Natural killer cell treated with Interleukin-12 subunit alpha and Interleukin-12 subunit beta and Interleukin-15 and Interleukin-18, amount 100 ng/mL, for 72 hours (primary cell): ENCODE measurements at regions not wholly inside any gene's neighbourhood (a gene's known extent, or its start where the extent isn't known, plus 50 kb on each side); places are given as distances from the start of the nearest gene placed in this dataset.
A peak's percentile ranks its signal among the peaks of the same experiment; 100 is the strongest.

Source experiments
- ATAC-seq, 2 donors: fragments of 150-1000 bp; cut with Tn5 transposase in 1 of 2; sonication (Bioruptor Pico), chemical (Tn5 transposase) in 1 of 2; 2 replicates each; pipeline ENCODE4 v1.10.0; 2021
- DNase-seq: peaks from one replicate; pipeline ENCODE4 v3.0.0; 2022; ENCODE audit warnings: low spot score
- H3K27ac Mint-ChIP-seq, 2 donors: 1 replicate in 1 of 2; 2 replicates in 1 of 2; pipeline ENCODE4 v1.8.0; 2022; ENCODE audit warnings: mixed read lengths in 2 of 2, mild to moderate bottlenecking in 1 of 2, moderate library complexity in 1 of 2
- H3K27me3 Mint-ChIP-seq, 2 donors: 1 replicate in 1 of 2; 2 replicates in 1 of 2; pipeline ENCODE4 v1.8.0; 2022; ENCODE audit warnings: mixed read lengths in 2 of 2
- H3K36me3 Mint-ChIP-seq: one replicate; pipeline ENCODE4 v1.8.0; 2022; ENCODE audit warnings: mixed read lengths
- H3K4me1 Mint-ChIP-seq, 2 donors: 1 replicate in 1 of 2; 2 replicates in 1 of 2; pipeline ENCODE4 v1.8.0; 2022; ENCODE audit warnings: low read depth in 2 of 2, mixed read lengths in 2 of 2, mild to moderate bottlenecking in 1 of 2
- H3K4me3 Mint-ChIP-seq: one replicate; pipeline ENCODE4 v1.8.0; 2022; ENCODE audit warnings: mixed read lengths
- H3K9me3 Mint-ChIP-seq: 2 replicates; pipeline ENCODE4 v1.8.0; 2022; ENCODE audit warnings: mixed read lengths

DNA sequence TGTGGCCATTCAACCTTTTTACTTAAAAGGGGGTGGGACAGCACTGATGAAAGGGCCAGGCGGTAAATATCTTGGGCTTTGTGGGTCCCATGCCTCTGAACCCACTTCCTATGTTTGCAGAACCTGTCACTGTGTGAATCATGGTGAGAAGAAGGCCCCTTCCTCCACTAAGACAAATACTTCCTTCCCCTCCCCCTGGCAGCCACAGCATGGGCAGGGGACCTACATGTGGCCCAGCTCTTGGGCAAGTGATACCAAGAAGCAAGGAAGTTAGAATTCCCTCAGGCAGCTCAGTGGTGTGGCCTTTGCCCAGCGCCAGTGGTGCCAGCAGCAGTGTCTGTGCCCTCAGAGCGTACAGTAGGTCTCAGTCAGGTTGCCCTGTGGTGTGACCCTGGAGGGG, 168.6 kb downstream of the TRIM33 start:
- Mint-ChIP-seq H3K9me3 (peaks cover 7% of the 10 kb centered on the region), H3K27me3 (no peaks in the 10 kb centered on the region), H3K36me3 (no peaks in the 10 kb centered on the region), H3K4me3 (peak overlapping the region; percentile 71), H3K27ac (peak overlapping the region; percentile 71 to 85), H3K4me1 (peaks cover 64 to 72% of the 10 kb centered on the region in 2 donors)
- ATAC-seq (peak; percentile 69 to 79), DNase-seq (peak; percentile 85)

DNA sequence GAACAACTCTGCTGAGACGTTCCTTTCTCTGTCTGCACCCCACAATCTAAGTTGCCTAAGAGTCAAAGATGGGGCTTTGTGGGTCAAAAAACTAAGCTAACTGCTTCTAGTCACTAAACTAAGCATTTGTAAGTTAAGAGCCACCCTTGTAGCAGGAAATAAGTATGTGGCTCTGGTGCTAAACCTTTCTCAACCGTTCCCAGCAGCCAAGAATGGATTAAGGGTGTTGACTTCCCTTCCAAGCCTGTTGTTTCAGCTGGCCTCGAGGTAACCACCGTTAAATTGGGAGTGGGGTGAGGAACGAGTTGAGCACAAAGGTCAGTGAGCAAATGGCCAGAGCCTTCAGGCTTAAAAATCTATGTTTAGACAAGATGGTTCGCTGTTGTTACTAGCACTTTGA, 169.1 kb downstream of the TRIM33 start:
- DNase-seq, result no peak
- ATAC-seq, result peak in 1 of 2 donors; percentile 21
- peaks cover 62 to 72% of the 10 kb centered on the region in 2 donors for H3K4me1 Mint-ChIP-seq
- H3K27me3 Mint-ChIP-seq, result no peaks in the 10 kb centered on the region
- H3K4me3 Mint-ChIP-seq, result peak overlapping the region; percentile 71
- H3K27ac Mint-ChIP-seq, result peak overlapping the region; percentile 71 to 85
- H3K9me3 Mint-ChIP-seq, result peaks cover 7% of the 10 kb centered on the region
- no peaks in the 10 kb centered on the region for H3K36me3 Mint-ChIP-seq

GRCh38 chr1:114341299-114341698, 169.7 kb downstream of the TRIM33 start:
- Mint-ChIP-seq H3K27me3 (no peaks in the 10 kb centered on the region), H3K4me1 (peaks cover 62 to 75% of the 10 kb centered on the region in 2 donors), H3K9me3 (peaks cover 7% of the 10 kb centered on the region), H3K36me3 (no peaks in the 10 kb centered on the region), H3K4me3 (peak overlapping the region; percentile 71), H3K27ac (peak overlapping the region; percentile 71 to 85)
- ATAC-seq (peak; percentile 38 to 71), DNase-seq (no peak)

DNA sequence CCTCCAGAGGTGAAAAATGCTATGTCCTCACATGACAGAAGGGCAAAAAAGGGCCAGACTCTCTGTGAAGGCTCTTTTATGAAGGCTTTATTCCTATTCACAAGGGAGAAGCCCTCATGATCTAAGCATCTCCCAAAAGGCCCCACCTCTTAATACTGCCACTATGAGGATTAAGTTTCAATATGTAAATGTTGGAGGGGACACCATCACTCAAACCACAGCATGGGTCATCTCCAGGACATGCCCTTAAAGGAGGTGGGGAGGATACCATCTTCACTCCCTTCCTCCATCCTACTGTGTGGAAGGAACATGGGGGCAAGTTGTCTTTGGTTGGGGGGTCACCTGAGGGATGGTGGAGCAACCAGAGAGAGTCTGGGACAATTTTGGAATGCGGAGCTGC, 170.1 kb downstream of the TRIM33 start:
- peak overlapping the region; percentile 71 for H3K4me3 Mint-ChIP-seq
- peak; percentile 34 to 49 for ATAC-seq
- DNase-seq, result no peak
- no peaks in the 10 kb centered on the region for H3K36me3 Mint-ChIP-seq
- no peaks in the 10 kb centered on the region for H3K27me3 Mint-ChIP-seq
- peaks cover 62 to 73% of the 10 kb centered on the region in 2 donors for H3K4me1 Mint-ChIP-seq
- peak overlapping the region; percentile 71 to 85 for H3K27ac Mint-ChIP-seq
- peaks cover 7% of the 10 kb centered on the region for H3K9me3 Mint-ChIP-seq

- H3K27ac Mint-ChIP-seq, result peak overlapping the region; percentile 71 to 85
Observed at GRCh38 chr1:114339379-114339778, 171.6 kb downstream of the TRIM33 start.

GRCh38 chr1:114338191-114338890, 172.7 kb downstream of the TRIM33 start:
- peaks cover 12% of the 10 kb centered on the region for H3K9me3 Mint-ChIP-seq
- H3K27ac Mint-ChIP-seq, result peak overlapping the region; percentile 71 to 85
- DNase-seq (no peak), ATAC-seq (no peak)
- H3K36me3 Mint-ChIP-seq, result no peaks in the 10 kb centered on the region
- peaks cover 70 to 86% of the 10 kb centered on the region in 2 donors for H3K4me1 Mint-ChIP-seq
- no peaks in the 10 kb centered on the region for H3K27me3 Mint-ChIP-seq
- H3K4me3 Mint-ChIP-seq, result peak overlapping the region; percentile 29

More at GRCh38 chr1:114339379-114339778, 171.6 kb downstream of the TRIM33 start:
- Mint-ChIP-seq H3K4me1 (peaks cover 67 to 77% of the 10 kb centered on the region in 2 donors), H3K36me3 (no peaks in the 10 kb centered on the region), H3K9me3 (peaks cover 12% of the 10 kb centered on the region), H3K27me3 (no peaks in the 10 kb centered on the region), H3K4me3 (peak overlapping the region; percentile 60)
- DNase-seq, result no peak
- no peak for ATAC-seq

GRCh38 chr1:114337417-114337816, 173.6 kb downstream of the TRIM33 start:
- peak overlapping the region in 1 of 2 donors; percentile 71 for H3K27ac Mint-ChIP-seq
- no peak for DNase-seq
- no peaks in the 10 kb centered on the region for H3K27me3 Mint-ChIP-seq
- H3K4me3 Mint-ChIP-seq, result no peak overlapping the region
- peaks cover 12% of the 10 kb centered on the region for H3K9me3 Mint-ChIP-seq
- ATAC-seq, result no peak
- H3K4me1 Mint-ChIP-seq, result peaks cover 69 to 84% of the 10 kb centered on the region in 2 donors
- no peaks in the 10 kb centered on the region for H3K36me3 Mint-ChIP-seq

- no peak for ATAC-seq
- Mint-ChIP-seq H3K4me3 (no peak overlapping the region), H3K9me3 (peaks cover 11% of the 10 kb centered on the region), H3K27ac (no peak overlapping the region), H3K27me3 (no peaks in the 10 kb centered on the region), H3K4me1 (peaks cover 71 to 82% of the 10 kb centered on the region in 2 donors), H3K36me3 (no peaks in the 10 kb centered on the region)
- DNase-seq, result no peak
Observed at GRCh38 chr1:114336360-114336759, 174.6 kb downstream of the TRIM33 start.

DNA sequence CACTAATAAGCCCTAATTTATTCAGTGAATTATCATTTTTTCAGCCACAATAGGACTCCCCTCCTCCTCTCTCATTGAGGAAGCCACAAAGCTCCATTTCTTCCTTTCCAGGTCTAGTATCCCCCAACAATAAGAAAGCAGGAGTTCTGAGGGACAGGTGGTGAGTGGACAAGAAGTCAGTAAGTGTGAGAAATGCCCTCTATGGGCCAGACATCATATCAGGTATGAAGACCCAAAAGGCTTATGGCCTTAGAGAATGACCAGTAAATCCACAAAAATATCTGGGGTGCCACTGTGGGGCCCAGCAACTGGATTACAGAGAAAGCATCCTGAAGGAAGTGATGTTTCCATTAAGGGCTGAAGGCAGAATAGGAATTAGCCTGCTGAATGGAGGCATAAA, 175.7 kb downstream of the TRIM33 start:
- Mint-ChIP-seq H3K4me1 (peaks cover 71 to 79% of the 10 kb centered on the region in 2 donors), H3K9me3 (peaks cover 7% of the 10 kb centered on the region), H3K27ac (peak overlapping the region; percentile 71 to 72), H3K36me3 (no peaks in the 10 kb centered on the region), H3K27me3 (no peaks in the 10 kb centered on the region), H3K4me3 (peak overlapping the region; percentile 55)
- no peak for DNase-seq
- no peak for ATAC-seq

- peak overlapping the region; percentile 71 to 72 for H3K27ac Mint-ChIP-seq
- ATAC-seq, result no peak
- H3K36me3 Mint-ChIP-seq, result no peaks in the 10 kb centered on the region
- no peaks in the 10 kb centered on the region for H3K27me3 Mint-ChIP-seq
- H3K4me1 Mint-ChIP-seq, result peaks cover 71 to 78% of the 10 kb centered on the region in 2 donors
- DNase-seq, result no peak
- H3K9me3 Mint-ChIP-seq, result peaks cover 5% of the 10 kb centered on the region
- H3K4me3 Mint-ChIP-seq, result peak overlapping the region; percentile 55
Observed at GRCh38 chr1:114334297-114334696, 176.7 kb downstream of the TRIM33 start.

GRCh38 chr1:114333690-114334089, 177.3 kb downstream of the TRIM33 start:
- Mint-ChIP-seq H3K4me3 (no peak overlapping the region), H3K4me1 (peaks cover 73 to 78% of the 10 kb centered on the region in 2 donors), H3K27me3 (no peaks in the 10 kb centered on the region), H3K27ac (peak overlapping the region; percentile 34 to 71), H3K9me3 (peaks cover 5% of the 10 kb centered on the region), H3K36me3 (no peaks in the 10 kb centered on the region)
- DNase-seq (no peak), ATAC-seq (no peak)

- Mint-ChIP-seq H3K4me1 (peaks cover 61 to 66% of the 10 kb centered on the region in 2 donors), H3K9me3 (peaks cover 5% of the 10 kb centered on the region), H3K36me3 (no peaks in the 10 kb centered on the region), H3K4me3 (peak overlapping the region; percentile 40), H3K27me3 (no peaks in the 10 kb centered on the region), H3K27ac (peak overlapping the region; percentile 66 to 67)
- DNase-seq (no peak), ATAC-seq (no peak)
Observed at GRCh38 chr1:114331936-114332335, 178.3 kb upstream of the SYT6 start.

GRCh38 chr1:114330451-114330983, 176.8 kb upstream of the SYT6 start:
- Mint-ChIP-seq H3K36me3 (no peaks in the 10 kb centered on the region), H3K4me1 (peaks cover 54 to 58% of the 10 kb centered on the region in 2 donors), H3K9me3 (peaks cover 5% of the 10 kb centered on the region), H3K4me3 (peak overlapping the region; percentile 68), H3K27me3 (no peaks in the 10 kb centered on the region), H3K27ac (peak overlapping the region; percentile 63 to 67)
- DNase-seq, result no peak
- peak; percentile 75 to 87 for ATAC-seq

- DNase-seq (no peak), ATAC-seq (no peak)
- Mint-ChIP-seq H3K4me3 (no peak overlapping the region), H3K27me3 (no peaks in the 10 kb centered on the region), H3K36me3 (no peaks in the 10 kb centered on the region), H3K9me3 (no peaks in the 10 kb centered on the region), H3K27ac (no peak overlapping the region), H3K4me1 (peaks cover 40 to 47% of the 10 kb centered on the region in 2 donors)
Observed at GRCh38 chr1:114328361-114328904, 174.8 kb upstream of the SYT6 start.
